Transverse colon (tissue), 4 donors: ENCODE measurements at regions not wholly inside any gene's neighbourhood (a gene's known extent, or its start where the extent isn't known, plus 50 kb on each side); places are given as distances from the start of the nearest gene placed in this dataset.

Experiments
- DNase-seq: peaks from one replicate; pipeline ENCODE4 v3.0.0-alpha.2; 2019
- H3K27ac ChIP-seq, 4 donors: fragments of 200-600 bp; sonication (generic); 2 replicates each; pipeline ENCODE4 v1.5.1; 2016 to 2018; ENCODE audit warnings: inconsistent platforms in 4 of 4
- H3K27me3 ChIP-seq: fragments of 200-600 bp; sonication (generic); 2 replicates; pipeline ENCODE4 v1.5.1; 2017; ENCODE audit warnings: inconsistent platforms
- H3K36me3 ChIP-seq, 4 donors: fragments of 200-600 bp; sonication (generic); 2 replicates each; pipeline ENCODE4 v1.5.1; 2017 to 2019; ENCODE audit warnings: inconsistent platforms in 4 of 4
- H3K4me1 ChIP-seq, 4 donors: fragments of 200-600 bp; sonication (generic); 2 replicates each; pipeline ENCODE4 v1.5.1; 2017 to 2020; ENCODE audit warnings: inconsistent platforms in 4 of 4
- H3K4me3 ChIP-seq, 4 donors: fragments of 200-600 bp; sonication (generic); 1 replicate in 1 of 4; 2 replicates in 3 of 4; pipeline versions ENCODE4 v1.5.1 to v1.6.1; 2017 to 2019; ENCODE audit warnings: inconsistent platforms in 4 of 4
- H3K9me3 ChIP-seq, 2 donors: fragments of 200-600 bp; sonication (generic); 2 replicates each; pipeline ENCODE4 v1.5.1; 2017 to 2019; ENCODE audit warnings: inconsistent platforms in 2 of 2
- CTCF ChIP-seq, 5 experiments: fragments of 200-600 bp in 3 of 5; fragments of 450-650 bp in 2 of 5; sonication (generic) in 3 of 5; IDR thresholded peaks; 1 replicate in 2 of 5; 2 replicates in 3 of 5; pipeline ENCODE4 v1.5.1; 2016 to 2017; ENCODE audit warnings: antibody characterized with exemption in 5 of 5, inconsistent platforms in 3 of 5, mild to moderate bottlenecking in 2 of 5, moderate library complexity in 1 of 5
- EP300 ChIP-seq: sonication (generic); formaldehyde crosslinking; IDR thresholded peaks from one replicate; pipeline ENCODE4 v1.6.1; 2017; ENCODE audit warnings: antibody characterized with exemption, low read depth
- POLR2A ChIP-seq: fragments of 450-650 bp; IDR thresholded peaks from one replicate; pipeline ENCODE4 v1.6.1; 2016; ENCODE audit warnings: antibody characterized with exemption, mild to moderate bottlenecking, moderate library complexity
- POLR2AphosphoS5 ChIP-seq, 3 donors: sonication (generic); formaldehyde crosslinking; IDR thresholded peaks; one replicate each; pipeline ENCODE4 v1.6.1; 2016; ENCODE audit warnings: antibody characterized with exemption in 3 of 3
- WGBS, 2 donors: methylation state at CpG; one replicate each; pipeline ENCODE4 v1.1.5; 2018; ENCODE audit warnings: low coverage in 1 of 2; 5-methylcytosine and 5-hydroxymethylcytosine counted together
- in situ Hi-C, 4 donors: fragments of 200-750 bp; cut with MboI; loops; one replicate each; pipeline versions ENCODE4 v1.15.0 to v1.15.1; 2017; ENCODE audit warnings: low sequenced_read_pairs in 3 of 4, low pct_ligation_motif_present in 1 of 4, low pct_unique_long_range_greater_than_20kb in 1 of 4
- intact Hi-C: fragments of 100-400 bp; cut with DNase I; formaldehyde crosslinking; loops from one replicate; pipeline ENCODE4 v1.15.1; 2023; ENCODE audit warnings: low total_unique reads

- in situ Hi-C loops = no loop called here
- Histone ChIP-seq H3K4me3 (no peak overlapping the region), H3K9me3 (no peaks in the 10 kb centered on the region), H3K4me1 (peaks cover 0 to 20% (median 3%) of the 10 kb centered on the region in 4 donors), H3K36me3 (no peaks in the 10 kb centered on the region), H3K27ac (no peak overlapping the region), H3K27me3 (no peaks in the 10 kb centered on the region)
- WGBS, 2 donors = 85 to 100% methylated on average over 1 to 2 of the region's 2 CpGs
- TF ChIP-seq CTCF (IDR thresholded peaks at IDR 0.05) (no peak), EP300 (no peak), POLR2AphosphoS5 (IDR thresholded peaks at IDR 0.05) (no peak), POLR2A (no peak)
- intact Hi-C loops = no loop called here
- DNase-seq = no peak
These were observed 165.6 kb upstream of the NBEA start for GRCh38 chr13:34776390-34776981.

GRCh38 chr13:34777089-34777913 lies 164.8 kb upstream of the NBEA start:
- intact Hi-C loops (no loop called here), in situ Hi-C loops (no loop called here)
- Histone ChIP-seq H3K36me3 (no peaks in the 10 kb centered on the region), H3K9me3 (no peaks in the 10 kb centered on the region), H3K4me3 (no peak overlapping the region), H3K4me1 (peaks cover 0 to 20% (median 3%) of the 10 kb centered on the region in 4 donors), H3K27ac (no peak overlapping the region), H3K27me3 (no peaks in the 10 kb centered on the region)
- DNase-seq = no peak
- WGBS, 2 donors = 79 to 80% methylated on average over 8 of the region's 8 CpGs
- TF ChIP-seq CTCF (IDR thresholded peaks at IDR 0.05) (no peak), EP300 (no peak), POLR2AphosphoS5 (IDR thresholded peaks at IDR 0.05) (no peak), POLR2A (no peak)

- intact Hi-C loops (no loop called here), in situ Hi-C loops (no loop called here)
- 86 to 92% methylated on average over 5 of the region's 5 CpGs for WGBS, 2 donors
- TF ChIP-seq POLR2A (no peak), POLR2AphosphoS5 (IDR thresholded peaks at IDR 0.05) (no peak), CTCF (IDR thresholded peaks at IDR 0.05) (no peak), EP300 (no peak)
- Histone ChIP-seq H3K36me3 (no peaks in the 10 kb centered on the region), H3K9me3 (no peaks in the 10 kb centered on the region), H3K4me1 (peaks cover 0 to 15% (median 1%) of the 10 kb centered on the region in 4 donors), H3K27me3 (no peaks in the 10 kb centered on the region), H3K4me3 (no peak overlapping the region), H3K27ac (no peak overlapping the region)
- no peak for DNase-seq
These were observed 164.2 kb upstream of the NBEA start for GRCh38 chr13:34777914-34778303.

GRCh38 chr13:34779171-34779570 lies 162.9 kb upstream of the NBEA start:
- Histone ChIP-seq H3K4me1 (peaks cover 0 to 4% (median 0%) of the 10 kb centered on the region in 4 donors), H3K9me3 (no peaks in the 10 kb centered on the region), H3K27me3 (no peaks in the 10 kb centered on the region), H3K4me3 (no peak overlapping the region), H3K36me3 (no peaks in the 10 kb centered on the region), H3K27ac (no peak overlapping the region)
- no peak for TF ChIP-seq CTCF (IDR thresholded peaks at IDR 0.05)
- no peak for TF ChIP-seq EP300
- TF ChIP-seq POLR2AphosphoS5 (IDR thresholded peaks at IDR 0.05) = no peak
- TF ChIP-seq POLR2A = no peak
- DNase-seq = no peak
- in situ Hi-C loops = no loop called here
- 50 to 84% methylated on average over 1 to 6 of the region's 6 CpGs for WGBS, 2 donors
- intact Hi-C loops = no loop called here
